GM23338 (cell line): ENCODE measurements at regions not wholly inside any gene's neighbourhood (a gene's known extent, or its start where the extent isn't known, plus 50 kb on each side); places are given as distances from the start of the nearest gene placed in this dataset.

ENCODE experiments used
- ATAC-seq: fragments of 200-7000 bp; cut with Tn5 transposase; 3 replicates; pipeline ENCODE4 v1.9.1; 2020
- DNase-seq: peaks from one replicate; pipeline ENCODE4 v3.0.0-alpha.2; 2015; ENCODE audit warnings: low spot score
- H2AFZ ChIP-seq: fragments of 200-600 bp; sonication (generic); 2 replicates; pipeline ENCODE4 v1.8.0; 2016; ENCODE audit warnings: antibody characterized with exemption, mild to moderate bottlenecking, moderate library complexity
- H3F3A ChIP-seq: fragments of 200-600 bp; sonication (generic); replicated peaks from 2 replicates; pipeline ENCODE4 v1.8.0; 2017; ENCODE audit warnings: antibody characterized with exemption, mixed run types, low read depth
- H3K27ac ChIP-seq: fragments of 200-600 bp; sonication (generic); 2 replicates; pipeline ENCODE4 v1.6.1; 2016; ENCODE audit warnings: low read depth
- H3K27me3 ChIP-seq: fragments of 200-600 bp; sonication (generic); 2 replicates; pipeline ENCODE4 v1.8.0; 2016; ENCODE audit warnings: mild to moderate bottlenecking, mixed run types, moderate library complexity; ENCODE audit not compliant: insufficient read depth
- H3K36me3 ChIP-seq: fragments of 200-600 bp; sonication (generic); 2 replicates; pipeline ENCODE4 v1.8.0; 2016; ENCODE audit warnings: mild to moderate bottlenecking; ENCODE audit not compliant: insufficient read depth
- H3K4me1 ChIP-seq: fragments of 200-600 bp; sonication (generic); 2 replicates; pipeline ENCODE4 v1.8.0; 2016; ENCODE audit warnings: mild to moderate bottlenecking, moderate library complexity; ENCODE audit not compliant: insufficient read depth
- H3K4me2 ChIP-seq: fragments of 200-600 bp; sonication (generic); 2 replicates; pipeline ENCODE4 v1.7.1; 2017; ENCODE audit warnings: mixed run types
- H3K4me3 ChIP-seq: fragments of 200-600 bp; sonication (generic); 2 replicates; pipeline ENCODE4 v1.6.1; 2016; ENCODE audit warnings: mixed run types
- H3K79me2 ChIP-seq: fragments of 200-600 bp; sonication (generic); replicated peaks from 2 replicates; pipeline ENCODE4 v1.8.0; 2017; ENCODE audit warnings: mild to moderate bottlenecking; ENCODE audit not compliant: insufficient read depth
- H3K9me2 ChIP-seq: fragments of 200-600 bp; sonication (generic); 2 replicates; pipeline ENCODE4 v1.8.0; 2017; ENCODE audit not compliant: insufficient read depth
- H4K20me1 ChIP-seq: fragments of 200-600 bp; sonication (generic); replicated peaks from 2 replicates; pipeline ENCODE4 v1.8.0; 2017; ENCODE audit warnings: mild to moderate bottlenecking; ENCODE audit not compliant: insufficient read depth
- H3K27ac Mint-ChIP-seq: 2 replicates; pipeline ENCODE4 v1.8.0; 2020; ENCODE audit warnings: inconsistent platforms, mild to moderate bottlenecking, moderate library complexity, mixed read lengths
- H3K27me3 Mint-ChIP-seq: 3 replicates; pipeline ENCODE4 v1.8.0; 2022; ENCODE audit warnings: low read depth, mild to moderate bottlenecking, moderate library complexity, mixed read lengths, inconsistent platforms; ENCODE audit not compliant: insufficient read depth, poor library complexity
- H3K36me3 Mint-ChIP-seq: 3 replicates; pipeline ENCODE4 v1.8.0; 2021; ENCODE audit warnings: low read depth, mild to moderate bottlenecking, inconsistent platforms, moderate library complexity, mixed read lengths
- H3K4me1 Mint-ChIP-seq: 3 replicates; pipeline ENCODE4 v1.8.0; 2020; ENCODE audit warnings: mild to moderate bottlenecking, inconsistent platforms, mixed read lengths
- H3K4me3 Mint-ChIP-seq: 3 replicates; pipeline ENCODE4 v1.8.0; 2021; ENCODE audit warnings: moderate library complexity, mild to moderate bottlenecking, inconsistent platforms, mixed read lengths
- H3K9me3 Mint-ChIP-seq: 3 replicates; pipeline ENCODE4 v1.8.0; 2020; ENCODE audit warnings: moderate library complexity, mild to moderate bottlenecking, inconsistent platforms, mixed read lengths
- EZH2 ChIP-seq: fragments of 200-600 bp; sonication (generic); IDR thresholded peaks from one replicate; pipeline ENCODE4 v1.8.0; 2017; ENCODE audit warnings: antibody characterized with exemption, mild to moderate bottlenecking, low read depth; ENCODE audit not compliant: unreplicated experiment
- EZH2phosphoT487 ChIP-seq: fragments of 200-600 bp; sonication (generic); IDR thresholded peaks from one replicate; pipeline ENCODE4 v1.8.1; 2018; ENCODE audit warnings: antibody characterized with exemption; ENCODE audit not compliant: unreplicated experiment
- NANOG ChIP-seq: IDR thresholded peaks from 2 replicates; pipeline ENCODE4 v1.6.1; 2016; ENCODE audit warnings: antibody characterized with exemption, borderline replicate concordance
- POLR2AphosphoS5 ChIP-seq: IDR thresholded peaks from 2 replicates; pipeline ENCODE4 v1.6.1; 2016; ENCODE audit warnings: antibody characterized with exemption, low read depth
- ZNF114 ChIP-seq: fragments of 250-450 bp; sonication (Bioruptor Pico); IDR thresholded peaks from 2 replicates; pipeline ENCODE4 v1.5.0; 2020; ENCODE audit warnings: mild to moderate bottlenecking, moderate library complexity
- ZNF331 ChIP-seq: fragments of 250-450 bp; sonication (Bioruptor Pico); IDR thresholded peaks from 2 replicates; pipeline ENCODE4 v1.5.0; 2020; ENCODE audit warnings: low read depth, mild to moderate bottlenecking, moderate library complexity
- TF ChIP-seq, protein P1 (sequence below): fragments of 250-450 bp; sonication (Bioruptor Pico); IDR thresholded peaks from 2 replicates; pipeline ENCODE4 v1.5.0; 2020; ENCODE audit warnings: mild to moderate bottlenecking, moderate library complexity
- TF ChIP-seq, protein P2 (sequence below), 2 experiments: fragments of 200-600 bp in 1 of 2; sonication (generic) in 1 of 2; conservative IDR thresholded peaks; 2 replicates each; pipeline versions ENCODE4 v1.5.1 to v1.6.1; 2016 to 2017; ENCODE audit warnings: antibody characterized with exemption in 2 of 2, low read depth in 2 of 2, mild to moderate bottlenecking in 2 of 2, moderate library complexity in 1 of 2
- TF ChIP-seq, protein P3 (sequence below): IDR thresholded peaks from one replicate; pipeline ENCODE4 v1.6.1; 2018; ENCODE audit warnings: antibody characterized with exemption; ENCODE audit not compliant: unreplicated experiment
- TF ChIP-seq, protein P4 (sequence below): IDR thresholded peaks from 2 replicates; pipeline ENCODE4 v1.6.1; 2016; ENCODE audit warnings: antibody characterized with exemption

DNA sequence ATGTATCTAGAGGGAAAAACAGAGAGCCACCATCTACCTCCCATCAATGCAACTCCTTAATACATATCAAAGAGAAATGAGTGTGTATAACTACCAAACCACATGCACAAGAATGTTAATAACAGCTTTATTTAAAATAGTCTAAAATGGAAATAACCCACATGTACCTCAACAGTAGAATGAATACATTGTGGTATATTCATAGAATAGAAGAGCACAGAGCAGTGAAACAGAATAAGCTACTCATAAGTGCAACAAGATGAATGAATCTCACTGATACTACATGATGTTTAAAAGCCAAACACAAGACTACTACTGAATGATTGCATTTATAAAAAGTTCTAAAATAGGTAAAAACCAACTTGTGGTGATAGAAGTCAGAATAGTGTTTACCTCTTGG lies 232.5 kb downstream of the BTG1 start:
- Mint-ChIP-seq H3K27me3 (no peaks in the 10 kb centered on the region), H3K27ac (no peak overlapping the region), H3K4me1 (peaks cover 19% of the 10 kb centered on the region), H3K4me3 (no peak overlapping the region), H3K9me3 (no peaks in the 10 kb centered on the region), H3K36me3 (no peaks in the 10 kb centered on the region)
- Histone ChIP-seq H3K27ac (no peak overlapping the region), H2AFZ (no peak overlapping the region), H3K79me2 (no peaks in the 10 kb centered on the region), H3F3A (no peaks in the 10 kb centered on the region), H3K27me3 (no peaks in the 10 kb centered on the region), H3K4me2 (no peak overlapping the region), H4K20me1 (no peaks in the 10 kb centered on the region), H3K4me3 (no peak overlapping the region), H3K4me1 (peaks cover 7% of the 10 kb centered on the region; the same call in 1 of the 2 replicates), H3K36me3 (no peaks in the 10 kb centered on the region), H3K9me2 (no peaks in the 10 kb centered on the region)
- ATAC-seq (no peak), DNase-seq (no peak)
- TF ChIP-seq, protein P1, sequence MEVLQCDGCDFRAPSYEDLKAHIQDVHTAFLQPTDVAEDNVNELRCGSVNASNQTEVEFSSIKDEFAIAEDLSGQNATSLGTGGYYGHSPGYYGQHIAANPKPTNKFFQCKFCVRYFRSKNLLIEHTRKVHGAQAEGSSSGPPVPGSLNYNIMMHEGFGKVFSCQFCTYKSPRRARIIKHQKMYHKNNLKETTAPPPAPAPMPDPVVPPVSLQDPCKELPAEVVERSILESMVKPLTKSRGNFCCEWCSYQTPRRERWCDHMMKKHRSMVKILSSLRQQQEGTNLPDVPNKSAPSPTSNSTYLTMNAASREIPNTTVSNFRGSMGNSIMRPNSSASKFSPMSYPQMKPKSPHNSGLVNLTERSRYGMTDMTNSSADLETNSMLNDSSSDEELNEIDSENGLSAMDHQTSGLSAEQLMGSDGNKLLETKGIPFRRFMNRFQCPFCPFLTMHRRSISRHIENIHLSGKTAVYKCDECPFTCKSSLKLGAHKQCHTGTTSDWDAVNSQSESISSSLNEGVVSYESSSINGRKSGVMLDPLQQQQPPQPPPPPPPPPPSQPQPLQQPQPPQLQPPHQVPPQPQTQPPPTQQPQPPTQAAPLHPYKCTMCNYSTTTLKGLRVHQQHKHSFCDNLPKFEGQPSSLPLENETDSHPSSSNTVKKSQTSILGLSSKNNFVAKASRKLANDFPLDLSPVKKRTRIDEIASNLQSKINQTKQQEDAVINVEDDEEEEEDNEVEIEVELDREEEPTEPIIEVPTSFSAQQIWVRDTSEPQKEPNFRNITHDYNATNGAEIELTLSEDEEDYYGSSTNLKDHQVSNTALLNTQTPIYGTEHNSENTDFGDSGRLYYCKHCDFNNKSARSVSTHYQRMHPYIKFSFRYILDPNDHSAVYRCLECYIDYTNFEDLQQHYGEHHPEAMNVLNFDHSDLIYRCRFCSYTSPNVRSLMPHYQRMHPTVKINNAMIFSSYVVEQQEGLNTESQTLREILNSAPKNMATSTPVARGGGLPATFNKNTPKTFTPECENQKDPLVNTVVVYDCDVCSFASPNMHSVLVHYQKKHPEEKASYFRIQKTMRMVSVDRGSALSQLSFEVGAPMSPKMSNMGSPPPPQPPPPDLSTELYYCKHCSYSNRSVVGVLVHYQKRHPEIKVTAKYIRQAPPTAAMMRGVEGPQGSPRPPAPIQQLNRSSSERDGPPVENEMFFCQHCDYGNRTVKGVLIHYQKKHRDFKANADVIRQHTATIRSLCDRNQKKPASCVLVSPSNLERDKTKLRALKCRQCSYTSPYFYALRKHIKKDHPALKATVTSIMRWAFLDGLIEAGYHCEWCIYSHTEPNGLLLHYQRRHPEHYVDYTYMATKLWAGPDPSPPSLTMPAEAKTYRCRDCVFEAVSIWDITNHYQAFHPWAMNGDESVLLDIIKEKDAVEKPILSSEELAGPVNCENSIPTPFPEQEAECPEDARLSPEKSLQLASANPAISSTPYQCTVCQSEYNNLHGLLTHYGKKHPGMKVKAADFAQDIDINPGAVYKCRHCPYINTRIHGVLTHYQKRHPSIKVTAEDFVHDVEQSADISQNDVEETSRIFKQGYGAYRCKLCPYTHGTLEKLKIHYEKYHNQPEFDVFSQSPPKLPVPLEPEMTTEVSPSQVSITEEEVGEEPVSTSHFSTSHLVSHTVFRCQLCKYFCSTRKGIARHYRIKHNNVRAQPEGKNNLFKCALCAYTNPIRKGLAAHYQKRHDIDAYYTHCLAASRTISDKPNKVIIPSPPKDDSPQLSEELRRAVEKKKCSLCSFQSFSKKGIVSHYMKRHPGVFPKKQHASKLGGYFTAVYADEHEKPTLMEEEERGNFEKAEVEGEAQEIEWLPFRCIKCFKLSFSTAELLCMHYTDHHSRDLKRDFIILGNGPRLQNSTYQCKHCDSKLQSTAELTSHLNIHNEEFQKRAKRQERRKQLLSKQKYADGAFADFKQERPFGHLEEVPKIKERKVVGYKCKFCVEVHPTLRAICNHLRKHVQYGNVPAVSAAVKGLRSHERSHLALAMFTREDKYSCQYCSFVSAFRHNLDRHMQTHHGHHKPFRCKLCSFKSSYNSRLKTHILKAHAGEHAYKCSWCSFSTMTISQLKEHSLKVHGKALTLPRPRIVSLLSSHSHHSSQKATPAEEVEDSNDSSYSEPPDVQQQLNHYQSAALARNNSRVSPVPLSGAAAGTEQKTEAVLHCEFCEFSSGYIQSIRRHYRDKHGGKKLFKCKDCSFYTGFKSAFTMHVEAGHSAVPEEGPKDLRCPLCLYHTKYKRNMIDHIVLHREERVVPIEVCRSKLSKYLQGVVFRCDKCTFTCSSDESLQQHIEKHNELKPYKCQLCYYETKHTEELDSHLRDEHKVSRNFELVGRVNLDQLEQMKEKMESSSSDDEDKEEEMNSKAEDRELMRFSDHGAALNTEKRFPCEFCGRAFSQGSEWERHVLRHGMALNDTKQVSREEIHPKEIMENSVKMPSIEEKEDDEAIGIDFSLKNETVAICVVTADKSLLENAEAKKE (CRISPR knock-in tag) = no peak
- no peak for TF ChIP-seq EZH2
- no peak for TF ChIP-seq ZNF331
- no peak for TF ChIP-seq POLR2AphosphoS5
- no peak for TF ChIP-seq ZNF114 (CRISPR knock-in tag)
- TF ChIP-seq NANOG = no peak
- TF ChIP-seq, protein P2, sequence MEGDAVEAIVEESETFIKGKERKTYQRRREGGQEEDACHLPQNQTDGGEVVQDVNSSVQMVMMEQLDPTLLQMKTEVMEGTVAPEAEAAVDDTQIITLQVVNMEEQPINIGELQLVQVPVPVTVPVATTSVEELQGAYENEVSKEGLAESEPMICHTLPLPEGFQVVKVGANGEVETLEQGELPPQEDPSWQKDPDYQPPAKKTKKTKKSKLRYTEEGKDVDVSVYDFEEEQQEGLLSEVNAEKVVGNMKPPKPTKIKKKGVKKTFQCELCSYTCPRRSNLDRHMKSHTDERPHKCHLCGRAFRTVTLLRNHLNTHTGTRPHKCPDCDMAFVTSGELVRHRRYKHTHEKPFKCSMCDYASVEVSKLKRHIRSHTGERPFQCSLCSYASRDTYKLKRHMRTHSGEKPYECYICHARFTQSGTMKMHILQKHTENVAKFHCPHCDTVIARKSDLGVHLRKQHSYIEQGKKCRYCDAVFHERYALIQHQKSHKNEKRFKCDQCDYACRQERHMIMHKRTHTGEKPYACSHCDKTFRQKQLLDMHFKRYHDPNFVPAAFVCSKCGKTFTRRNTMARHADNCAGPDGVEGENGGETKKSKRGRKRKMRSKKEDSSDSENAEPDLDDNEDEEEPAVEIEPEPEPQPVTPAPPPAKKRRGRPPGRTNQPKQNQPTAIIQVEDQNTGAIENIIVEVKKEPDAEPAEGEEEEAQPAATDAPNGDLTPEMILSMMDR (conservative IDR thresholded peaks at IDR 0.05; ENCODE audit: low read depth in 2 of 2) = no peak
- TF ChIP-seq, protein P3, sequence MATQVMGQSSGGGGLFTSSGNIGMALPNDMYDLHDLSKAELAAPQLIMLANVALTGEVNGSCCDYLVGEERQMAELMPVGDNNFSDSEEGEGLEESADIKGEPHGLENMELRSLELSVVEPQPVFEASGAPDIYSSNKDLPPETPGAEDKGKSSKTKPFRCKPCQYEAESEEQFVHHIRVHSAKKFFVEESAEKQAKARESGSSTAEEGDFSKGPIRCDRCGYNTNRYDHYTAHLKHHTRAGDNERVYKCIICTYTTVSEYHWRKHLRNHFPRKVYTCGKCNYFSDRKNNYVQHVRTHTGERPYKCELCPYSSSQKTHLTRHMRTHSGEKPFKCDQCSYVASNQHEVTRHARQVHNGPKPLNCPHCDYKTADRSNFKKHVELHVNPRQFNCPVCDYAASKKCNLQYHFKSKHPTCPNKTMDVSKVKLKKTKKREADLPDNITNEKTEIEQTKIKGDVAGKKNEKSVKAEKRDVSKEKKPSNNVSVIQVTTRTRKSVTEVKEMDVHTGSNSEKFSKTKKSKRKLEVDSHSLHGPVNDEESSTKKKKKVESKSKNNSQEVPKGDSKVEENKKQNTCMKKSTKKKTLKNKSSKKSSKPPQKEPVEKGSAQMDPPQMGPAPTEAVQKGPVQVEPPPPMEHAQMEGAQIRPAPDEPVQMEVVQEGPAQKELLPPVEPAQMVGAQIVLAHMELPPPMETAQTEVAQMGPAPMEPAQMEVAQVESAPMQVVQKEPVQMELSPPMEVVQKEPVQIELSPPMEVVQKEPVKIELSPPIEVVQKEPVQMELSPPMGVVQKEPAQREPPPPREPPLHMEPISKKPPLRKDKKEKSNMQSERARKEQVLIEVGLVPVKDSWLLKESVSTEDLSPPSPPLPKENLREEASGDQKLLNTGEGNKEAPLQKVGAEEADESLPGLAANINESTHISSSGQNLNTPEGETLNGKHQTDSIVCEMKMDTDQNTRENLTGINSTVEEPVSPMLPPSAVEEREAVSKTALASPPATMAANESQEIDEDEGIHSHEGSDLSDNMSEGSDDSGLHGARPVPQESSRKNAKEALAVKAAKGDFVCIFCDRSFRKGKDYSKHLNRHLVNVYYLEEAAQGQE = no peak
- no peak for TF ChIP-seq EZH2phosphoT487
- TF ChIP-seq, protein P4, sequence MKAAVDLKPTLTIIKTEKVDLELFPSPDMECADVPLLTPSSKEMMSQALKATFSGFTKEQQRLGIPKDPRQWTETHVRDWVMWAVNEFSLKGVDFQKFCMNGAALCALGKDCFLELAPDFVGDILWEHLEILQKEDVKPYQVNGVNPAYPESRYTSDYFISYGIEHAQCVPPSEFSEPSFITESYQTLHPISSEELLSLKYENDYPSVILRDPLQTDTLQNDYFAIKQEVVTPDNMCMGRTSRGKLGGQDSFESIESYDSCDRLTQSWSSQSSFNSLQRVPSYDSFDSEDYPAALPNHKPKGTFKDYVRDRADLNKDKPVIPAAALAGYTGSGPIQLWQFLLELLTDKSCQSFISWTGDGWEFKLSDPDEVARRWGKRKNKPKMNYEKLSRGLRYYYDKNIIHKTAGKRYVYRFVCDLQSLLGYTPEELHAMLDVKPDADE = no peak
